A673 (cell line): ENCODE measurements at regions not wholly inside any gene's neighbourhood (a gene's known extent, or its start where the extent isn't known, plus 50 kb on each side); places are given as distances from the start of the nearest gene placed in this dataset.
A peak's percentile ranks its signal among the peaks of the same experiment; 100 is the strongest.

Experiments
- BruUV-seq: library from RNA; stranded (reverse); fragments of 400-500 nt; replicated peaks from 2 replicates; lab custom pipeline; 2021; lab: Mats Ljungman, UMichigan
- CTCF ChIA-PET: fragments of 300-600 bp; sonication (Branson Sonifier 250); formaldehyde crosslinking; loops from one replicate; lab custom pipeline; 2022; ENCODE audit warnings: antibody characterized with exemption; lab: Charles Lee
- POLR2A ChIA-PET: fragments of 300-600 bp; sonication (Branson Sonifier 250); formaldehyde crosslinking; loops from one replicate; lab custom pipeline; 2022; ENCODE audit warnings: antibody characterized with exemption; ENCODE audit not compliant: low non-redundant PET; lab: Charles Lee
- DNase-seq: peaks from one replicate; pipeline ENCODE4 v3.0.0-alpha.2; 2015; ENCODE audit warnings: low spot score
- H3K27ac ChIP-seq: fragments of 200-600 bp; sonication (generic); 2 replicates; pipeline ENCODE4 v1.5.1; 2016; ENCODE audit warnings: mixed run types, low read depth, mild to moderate bottlenecking, mixed read lengths, antibody characterized with exemption, low read length; ENCODE audit not compliant: poor library complexity, severe bottlenecking
- H3K27me3 ChIP-seq: fragments of 200-600 bp; sonication (generic); replicated peaks from 2 replicates; pipeline ENCODE4 v1.6.1; 2017; ENCODE audit warnings: mixed run types, low read depth, mild to moderate bottlenecking, mixed read lengths, antibody characterized with exemption, low read length; ENCODE audit not compliant: insufficient read depth, poor library complexity
- H3K36me3 ChIP-seq: fragments of 200-600 bp; sonication (generic); 2 replicates; pipeline ENCODE4 v1.6.1; 2016; ENCODE audit warnings: mixed run types, mild to moderate bottlenecking, mixed read lengths, antibody characterized with exemption, low read length; ENCODE audit not compliant: insufficient read depth, poor library complexity, severe bottlenecking
- H3K4me1 ChIP-seq: fragments of 200-600 bp; sonication (generic); 2 replicates; pipeline ENCODE4 v1.6.1; 2017; ENCODE audit warnings: mixed run types, mild to moderate bottlenecking, mixed read lengths, antibody characterized with exemption, low read length; ENCODE audit not compliant: insufficient read depth, poor library complexity, severe bottlenecking
- H3K4me3 ChIP-seq: fragments of 200-600 bp; sonication (generic); 2 replicates; pipeline ENCODE4 v1.5.1; 2016; ENCODE audit warnings: low read depth, mixed run types, mild to moderate bottlenecking, mixed read lengths, low read length; ENCODE audit not compliant: poor library complexity, severe bottlenecking
- H3K9me3 ChIP-seq: fragments of 200-600 bp; sonication (generic); 2 replicates; pipeline ENCODE4 v1.6.1; 2016; ENCODE audit warnings: mixed run types, low read depth, mild to moderate bottlenecking, mixed read lengths, antibody characterized with exemption, low read length; ENCODE audit not compliant: poor library complexity, severe bottlenecking
- EZH2 ChIP-seq: fragments of 200-600 bp; sonication (generic); IDR thresholded peaks from 2 replicates; pipeline ENCODE4 v1.6.1; 2017; ENCODE audit warnings: borderline replicate concordance, low read depth, mild to moderate bottlenecking, mixed read lengths, antibody characterized with exemption, low read length; ENCODE audit not compliant: poor library complexity, severe bottlenecking
- intact Hi-C: fragments of 100-400 bp; cut with micrococcal nuclease; formaldehyde crosslinking; loops from one replicate; pipeline ENCODE4 v1.10.0; 2022; ENCODE audit not compliant: unreplicated experiment
- TF ChIP-seq, protein P1 (sequence below): fragments of 300-800, 200-600 bp; sonication (generic); conservative IDR thresholded peaks from 2 replicates; pipeline ENCODE4 v1.5.1; 2017; ENCODE audit warnings: low read depth, mild to moderate bottlenecking, antibody characterized with exemption, low read length, moderate library complexity, mixed read lengths

DNA sequence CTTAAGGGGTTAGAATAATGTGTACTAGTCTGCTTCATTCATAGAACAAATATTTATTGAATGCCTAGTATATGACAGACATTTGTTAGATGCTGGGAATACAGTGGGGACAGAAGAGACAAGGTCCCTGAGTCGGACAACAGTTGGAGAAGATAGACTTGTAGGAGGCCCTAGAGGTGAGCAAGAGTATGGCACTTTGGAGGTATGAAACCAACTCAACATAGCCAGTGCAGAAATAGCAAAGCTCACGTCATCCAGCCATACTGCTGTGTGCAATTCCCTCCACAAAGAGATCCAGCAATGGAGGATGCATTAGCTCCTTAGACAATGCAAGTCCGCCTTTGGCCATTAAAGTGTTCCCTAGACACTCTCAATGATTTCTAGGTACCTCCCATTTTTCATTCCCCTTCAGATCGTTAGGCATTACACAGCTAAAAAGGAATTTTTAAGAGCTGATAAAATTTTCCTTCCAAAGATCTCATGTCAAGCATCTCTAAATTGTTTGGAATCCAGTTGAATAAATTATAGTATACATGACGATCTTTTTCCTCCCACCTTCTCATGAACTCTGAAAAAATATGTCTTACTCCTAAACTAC, 1949.6 kb upstream of the WWC1 start:
- Histone ChIP-seq H3K36me3 (no peaks in the 10 kb centered on the region), H3K9me3 (no peaks in the 10 kb centered on the region), H3K4me1 (no peaks in the 10 kb centered on the region), H3K4me3 (no peak overlapping the region), H3K27me3 (no peaks in the 10 kb centered on the region), H3K27ac (no peak overlapping the region)
- intact Hi-C loops = no loop called here
- DNase-seq = peak; percentile 4
- no peak for TF ChIP-seq EZH2
- TF ChIP-seq, protein P1, sequence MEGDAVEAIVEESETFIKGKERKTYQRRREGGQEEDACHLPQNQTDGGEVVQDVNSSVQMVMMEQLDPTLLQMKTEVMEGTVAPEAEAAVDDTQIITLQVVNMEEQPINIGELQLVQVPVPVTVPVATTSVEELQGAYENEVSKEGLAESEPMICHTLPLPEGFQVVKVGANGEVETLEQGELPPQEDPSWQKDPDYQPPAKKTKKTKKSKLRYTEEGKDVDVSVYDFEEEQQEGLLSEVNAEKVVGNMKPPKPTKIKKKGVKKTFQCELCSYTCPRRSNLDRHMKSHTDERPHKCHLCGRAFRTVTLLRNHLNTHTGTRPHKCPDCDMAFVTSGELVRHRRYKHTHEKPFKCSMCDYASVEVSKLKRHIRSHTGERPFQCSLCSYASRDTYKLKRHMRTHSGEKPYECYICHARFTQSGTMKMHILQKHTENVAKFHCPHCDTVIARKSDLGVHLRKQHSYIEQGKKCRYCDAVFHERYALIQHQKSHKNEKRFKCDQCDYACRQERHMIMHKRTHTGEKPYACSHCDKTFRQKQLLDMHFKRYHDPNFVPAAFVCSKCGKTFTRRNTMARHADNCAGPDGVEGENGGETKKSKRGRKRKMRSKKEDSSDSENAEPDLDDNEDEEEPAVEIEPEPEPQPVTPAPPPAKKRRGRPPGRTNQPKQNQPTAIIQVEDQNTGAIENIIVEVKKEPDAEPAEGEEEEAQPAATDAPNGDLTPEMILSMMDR = peak; percentile 39; the same call in 1 of the 2 replicates
- ChIA-PET POLR2A (no interaction called here), CTCF (no interaction called here)
- no TSS peak for BruUV-seq

- no peaks in the 10 kb centered on the region for H3K36me3 ChIP-seq
- no TSS peak for BruUV-seq
- CTCF ChIA-PET = no interaction called here
These were observed 1949.0 kb upstream of the WWC1 start for GRCh38 chr5:166342402-166342801.

GRCh38 chr5:166346726-166347374, 1944.6 kb upstream of the WWC1 start:
- DNase-seq = no peak
- intact Hi-C loops = no loop called here

More at GRCh38 chr5:166342402-166342801, 1949.0 kb upstream of the WWC1 start:
- H3K27me3 ChIP-seq = no peaks in the 10 kb centered on the region
- intact Hi-C loops = no loop called here
- POLR2A ChIA-PET = no interaction called here
- H3K9me3 ChIP-seq = no peaks in the 10 kb centered on the region
- no peak for DNase-seq
- TF ChIP-seq, protein P1 = no peak
- no peak for TF ChIP-seq EZH2
- no peak overlapping the region for H3K4me3 ChIP-seq
- H3K27ac ChIP-seq = no peak overlapping the region
- H3K4me1 ChIP-seq = no peaks in the 10 kb centered on the region

More at GRCh38 chr5:166346726-166347374, 1944.6 kb upstream of the WWC1 start:
- no TSS peak for BruUV-seq
- Histone ChIP-seq H3K27ac (no peak overlapping the region), H3K4me3 (no peak overlapping the region), H3K36me3 (no peaks in the 10 kb centered on the region), H3K9me3 (no peaks in the 10 kb centered on the region), H3K4me1 (no peaks in the 10 kb centered on the region), H3K27me3 (no peaks in the 10 kb centered on the region)
- TF ChIP-seq, protein P1 = no peak
- no peak for TF ChIP-seq EZH2
- CTCF ChIA-PET = no interaction called here
- POLR2A ChIA-PET = no interaction called here
